SK-N-MC (cell line): ENCODE measurements at regions not wholly inside any gene's neighbourhood (a gene's known extent, or its start where the extent isn't known, plus 50 kb on each side); places are given as distances from the start of the nearest gene placed in this dataset.

Source experiments
- EZH2 ChIP-seq: fragments of 200-600 bp; sonication (generic); IDR thresholded peaks from one replicate; pipeline ENCODE4 v1.6.1; 2017; ENCODE audit warnings: antibody characterized with exemption
- POLR2AphosphoS5 ChIP-seq: IDR thresholded peaks from 2 replicates; pipeline ENCODE4 v1.6.1; 2012; ENCODE audit warnings: mild to moderate bottlenecking, low read depth, low read length, borderline replicate concordance

GRCh38 chr1:38275960-38276359 lies 229.4 kb upstream of the POU3F1 start:
- TF ChIP-seq EZH2 (no peak), POLR2AphosphoS5 (no peak)
